Right cardiac atrium (tissue), 5 donors: ENCODE measurements at regions not wholly inside any gene's neighbourhood (a gene's known extent, or its start where the extent isn't known, plus 50 kb on each side); places are given as distances from the start of the nearest gene placed in this dataset.

Experiments
- ATAC-seq, 2 donors: fragments of 200-7000 bp; cut with Tn5 transposase; one replicate each; pipeline versions ENCODE4 v1.8.0 to v1.9.1; 2020; ENCODE audit warnings: moderate library complexity in 2 of 2, mild to moderate bottlenecking in 1 of 2
- DNase-seq, 3 donors: peaks; one replicate each; pipeline ENCODE4 v3.0.0-alpha.2; 2020
- H3K27ac ChIP-seq: one replicate; pipeline ENCODE4 v1.5.1; 2013; ENCODE audit warnings: mild to moderate bottlenecking, low read length, control low read depth, moderate library complexity
- H3K27me3 ChIP-seq: one replicate; pipeline ENCODE4 v1.6.1; 2013; ENCODE audit not compliant: control insufficient read depth, insufficient read depth
- H3K4me1 ChIP-seq: one replicate; pipeline ENCODE4 v1.6.1; 2013; ENCODE audit warnings: low read length; ENCODE audit not compliant: control insufficient read depth, insufficient read depth
- H3K4me3 ChIP-seq: one replicate; pipeline ENCODE4 v1.5.1; 2013; ENCODE audit warnings: low read length, control low read depth
- H3K9me3 ChIP-seq: one replicate; pipeline ENCODE4 v1.6.1; 2013; ENCODE audit warnings: low read length; ENCODE audit not compliant: control insufficient read depth
- WGBS: extraction: QIAGEN DNeasy Blood & Tissue Kit; methylation state at CpG from one replicate; pipeline ENCODE4 v1.1.7; 2013; 5-methylcytosine and 5-hydroxymethylcytosine counted together
- intact Hi-C, 4 donors: fragments of 100-400 bp; cut with DNase I; formaldehyde crosslinking; loops; one replicate each; pipeline versions ENCODE4 v1.11.0 to v1.14.0; 2022 to 2023
- donor health status: healthy with polysubstance abuse.
- donor health status: DM: no; HTN: yes; CAD: no.
- donor health status: DM: no; HTN: no; CAD: no.
- donor health status: DM: no; HTN: yes; CAD: no; lungs with severe emphysema.
- donor health status: DM: yes; HTN: yes; CAD: no.

DNA sequence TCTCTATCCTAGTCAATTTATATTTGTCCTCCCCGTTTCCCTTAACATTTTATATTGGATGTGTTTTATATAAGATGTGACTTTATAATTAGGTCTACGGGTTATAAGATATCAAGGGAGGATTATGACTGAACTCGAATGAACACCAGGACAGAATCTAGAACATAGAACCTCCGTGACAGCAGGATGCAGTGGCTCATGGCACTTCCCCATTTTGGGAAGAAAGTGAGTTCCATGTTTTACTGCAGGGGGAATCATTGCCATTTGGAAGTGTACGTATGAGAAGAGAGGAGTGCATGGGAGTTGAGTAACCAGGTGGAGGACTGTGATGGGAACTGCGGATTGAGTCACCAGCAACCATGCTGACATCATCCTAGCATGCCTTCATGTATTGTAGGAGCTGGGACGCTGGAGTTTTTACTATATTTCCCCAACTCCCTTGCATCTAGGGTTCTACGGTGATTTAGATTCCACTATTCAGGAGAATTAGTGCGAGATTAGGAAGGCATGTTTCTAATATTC lies 56.1 kb upstream of the FOXC1 start:
- Histone ChIP-seq H3K27ac (no peak overlapping the region), H3K4me1 (no peaks in the 10 kb centered on the region), H3K9me3 (no peaks in the 10 kb centered on the region), H3K4me3 (no peak overlapping the region), H3K27me3 (no peaks in the 10 kb centered on the region)
- DNase-seq (no peak), ATAC-seq (no peak)
- WGBS = 91% methylated on average over 9 of the region's 9 CpGs
- intact Hi-C loops = no loop called here

DNA sequence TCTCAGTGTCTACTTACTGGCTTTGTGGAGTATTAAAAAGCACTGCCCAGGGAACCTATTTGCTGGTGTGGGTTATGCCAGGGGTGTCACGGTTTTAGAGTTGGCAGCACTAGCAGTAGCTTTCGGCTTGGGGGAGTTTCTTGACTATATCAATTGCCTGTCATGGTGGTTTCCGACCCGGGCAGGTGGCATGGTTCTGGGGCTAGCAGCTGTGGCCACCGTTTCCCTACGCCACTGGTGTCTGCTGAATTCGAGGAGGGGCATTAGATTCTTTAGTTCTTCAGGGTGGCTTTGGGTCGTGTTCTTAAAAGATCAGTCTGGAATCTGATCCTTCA lies 55.6 kb upstream of the FOXC1 start:
- intact Hi-C loops = no loop called here
- 88% methylated on average over 8 of the region's 8 CpGs for WGBS
- no peaks in the 10 kb centered on the region for H3K27me3 ChIP-seq
- H3K27ac ChIP-seq = no peak overlapping the region
- no peak for ATAC-seq
- H3K9me3 ChIP-seq = no peaks in the 10 kb centered on the region
- no peaks in the 10 kb centered on the region for H3K4me1 ChIP-seq
- DNase-seq = no peak
- no peak overlapping the region for H3K4me3 ChIP-seq

DNA sequence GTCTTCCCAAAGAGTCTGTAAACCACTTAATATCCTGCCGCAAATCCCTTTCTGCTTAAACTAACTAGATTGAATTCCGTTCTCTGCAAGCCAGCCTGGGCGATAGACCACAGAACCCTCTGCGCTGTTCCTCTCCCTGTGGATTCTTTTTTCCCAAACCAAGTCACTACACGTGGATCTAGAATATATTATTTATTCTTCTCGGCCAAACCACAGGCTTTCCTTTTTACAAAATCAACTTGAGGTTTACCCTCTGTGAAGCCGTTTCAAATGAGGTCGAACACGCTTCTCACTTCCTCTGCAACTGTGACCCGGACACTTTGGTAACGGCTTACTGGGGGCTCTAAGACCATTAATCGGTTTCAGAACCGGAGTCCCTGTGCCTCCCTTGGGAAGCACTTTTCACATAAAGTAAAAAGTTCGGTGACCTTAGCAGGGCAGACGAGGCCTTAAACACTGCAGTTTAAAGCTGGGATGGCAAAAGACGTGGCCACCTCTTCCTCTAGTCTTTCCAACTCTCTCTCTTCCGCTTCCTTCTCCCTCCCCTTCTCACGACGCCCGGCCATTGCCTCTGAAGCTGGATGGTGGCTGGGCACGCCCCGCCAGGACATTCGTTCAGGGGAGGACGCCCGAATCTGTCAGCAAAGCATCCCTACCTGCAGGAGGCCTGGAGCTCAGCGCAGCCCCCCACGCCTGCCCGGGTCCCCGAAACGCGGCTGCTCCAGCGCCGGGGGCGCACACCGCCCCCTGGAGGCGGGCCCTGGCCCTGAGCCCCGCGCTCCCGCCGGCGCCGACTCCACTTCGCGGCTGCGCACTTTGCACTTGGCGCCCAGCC lies 55.0 kb upstream of the FOXC1 start:
- intact Hi-C loops = no loop called here
- ATAC-seq = peak; percentile 93 to 95

DNA sequence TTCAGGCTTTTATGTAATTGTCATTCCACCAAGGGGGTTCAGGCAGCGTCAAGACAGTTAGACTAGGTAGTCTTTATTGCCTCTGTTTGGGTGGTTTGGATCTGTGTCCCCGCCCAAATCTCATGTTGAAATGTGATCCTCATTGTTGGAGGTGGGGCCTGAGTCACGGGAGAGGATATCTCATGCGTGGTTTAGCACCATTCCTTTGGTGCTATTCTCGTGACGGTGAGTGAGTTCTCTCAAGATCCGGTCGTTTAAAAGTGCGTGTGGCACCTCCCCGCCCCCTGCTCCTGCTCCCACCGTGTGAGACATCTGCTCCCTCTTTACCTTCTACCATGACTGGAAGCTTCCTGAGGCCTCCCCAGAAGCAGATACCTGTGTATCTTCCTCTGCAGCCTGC lies 51.3 kb upstream of the FOXC1 start:
- intact Hi-C loops = no loop called here
- H3K27ac ChIP-seq = no peak overlapping the region
- no peaks in the 10 kb centered on the region for H3K27me3 ChIP-seq
- no peak overlapping the region for H3K4me3 ChIP-seq
- H3K9me3 ChIP-seq = no peaks in the 10 kb centered on the region
- no peak for ATAC-seq
- H3K4me1 ChIP-seq = no peaks in the 10 kb centered on the region
- WGBS = 75% methylated on average over 11 of the region's 11 CpGs
- no peak for DNase-seq

More for the DNA sequence above, 55.0 kb upstream of the FOXC1 start:
- peak; percentile 85 to 94 (median 93) for DNase-seq
- H3K9me3 ChIP-seq = no peaks in the 10 kb centered on the region
- H3K27me3 ChIP-seq = no peaks in the 10 kb centered on the region
- peak overlapping the region; percentile 62 for H3K4me3 ChIP-seq
- 21% methylated on average over 46 of the region's 46 CpGs for WGBS
- no peaks in the 10 kb centered on the region for H3K4me1 ChIP-seq
- no peak overlapping the region for H3K27ac ChIP-seq
